Coronary artery (tissue), 2 donors: ENCODE measurements at regions not wholly inside any gene's neighbourhood (a gene's known extent, or its start where the extent isn't known, plus 50 kb on each side); places are given as distances from the start of the nearest gene placed in this dataset.

Experiments used
- DNase-seq: peaks from one replicate; pipeline ENCODE4 v3.0.0-alpha.2; 2017; ENCODE audit warnings: low spot score
- H3K27ac ChIP-seq, 2 donors: fragments of 200-600 bp; sonication (generic); one replicate each; pipeline ENCODE4 v1.5.1; 2016 to 2019
- H3K4me3 ChIP-seq: fragments of 200-600 bp; sonication (generic); 2 replicates; pipeline ENCODE4 v1.5.1; 2016; ENCODE audit warnings: mild to moderate bottlenecking, moderate library complexity
- TF ChIP-seq, protein P1 (sequence below): fragments of 200-600 bp; sonication (generic); IDR thresholded peaks from one replicate; pipeline ENCODE4 v1.5.1; 2019; ENCODE audit warnings: antibody characterized with exemption

DNA sequence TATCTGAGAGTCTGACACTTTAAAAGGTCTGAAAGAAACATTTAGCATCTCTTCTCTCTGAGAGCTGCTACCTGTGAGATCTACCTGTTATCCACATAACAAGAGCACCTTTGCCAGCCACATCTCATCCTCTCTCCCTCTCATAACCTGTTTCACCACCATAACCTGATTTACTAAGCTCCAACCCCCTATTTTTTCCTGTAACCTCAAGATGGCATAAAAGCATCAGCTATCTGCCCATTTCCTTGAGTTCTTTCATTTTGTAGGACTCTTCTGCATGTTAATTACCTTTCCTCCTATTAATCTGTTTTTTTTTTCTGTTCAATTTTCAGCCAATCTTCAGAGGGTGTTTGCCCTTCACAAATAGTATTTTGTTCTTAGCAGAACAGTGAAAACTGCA is 136.5 kb upstream of the KCNK1 start:
- Histone ChIP-seq H3K4me3 (no peak overlapping the region), H3K27ac (no peak overlapping the region)
- TF ChIP-seq, protein P1, sequence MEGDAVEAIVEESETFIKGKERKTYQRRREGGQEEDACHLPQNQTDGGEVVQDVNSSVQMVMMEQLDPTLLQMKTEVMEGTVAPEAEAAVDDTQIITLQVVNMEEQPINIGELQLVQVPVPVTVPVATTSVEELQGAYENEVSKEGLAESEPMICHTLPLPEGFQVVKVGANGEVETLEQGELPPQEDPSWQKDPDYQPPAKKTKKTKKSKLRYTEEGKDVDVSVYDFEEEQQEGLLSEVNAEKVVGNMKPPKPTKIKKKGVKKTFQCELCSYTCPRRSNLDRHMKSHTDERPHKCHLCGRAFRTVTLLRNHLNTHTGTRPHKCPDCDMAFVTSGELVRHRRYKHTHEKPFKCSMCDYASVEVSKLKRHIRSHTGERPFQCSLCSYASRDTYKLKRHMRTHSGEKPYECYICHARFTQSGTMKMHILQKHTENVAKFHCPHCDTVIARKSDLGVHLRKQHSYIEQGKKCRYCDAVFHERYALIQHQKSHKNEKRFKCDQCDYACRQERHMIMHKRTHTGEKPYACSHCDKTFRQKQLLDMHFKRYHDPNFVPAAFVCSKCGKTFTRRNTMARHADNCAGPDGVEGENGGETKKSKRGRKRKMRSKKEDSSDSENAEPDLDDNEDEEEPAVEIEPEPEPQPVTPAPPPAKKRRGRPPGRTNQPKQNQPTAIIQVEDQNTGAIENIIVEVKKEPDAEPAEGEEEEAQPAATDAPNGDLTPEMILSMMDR: no peak
- no peak for DNase-seq

DNA sequence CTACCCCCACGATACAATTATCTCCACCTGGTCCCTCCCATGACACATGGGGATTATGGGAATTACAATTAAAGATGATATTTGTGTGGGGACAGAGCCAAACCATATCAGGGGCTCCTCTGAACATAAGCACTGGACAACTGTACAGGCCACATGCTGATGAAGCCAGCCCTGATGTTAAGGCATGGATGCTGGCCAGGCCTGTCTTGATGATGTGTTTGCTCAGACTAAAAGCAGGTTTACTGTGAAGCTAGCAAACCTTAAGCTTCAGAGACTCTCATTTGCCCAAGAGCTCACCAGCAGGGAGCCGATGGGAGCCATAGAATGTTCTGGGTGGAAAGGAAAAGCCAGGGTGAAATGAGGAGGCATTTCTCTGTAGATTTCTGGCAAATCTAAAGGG is 135.3 kb upstream of the KCNK1 start:
- TF ChIP-seq, protein P1: no peak
- no peak for DNase-seq
- no peak overlapping the region for H3K27ac ChIP-seq
- H3K4me3 ChIP-seq: no peak overlapping the region

DNA sequence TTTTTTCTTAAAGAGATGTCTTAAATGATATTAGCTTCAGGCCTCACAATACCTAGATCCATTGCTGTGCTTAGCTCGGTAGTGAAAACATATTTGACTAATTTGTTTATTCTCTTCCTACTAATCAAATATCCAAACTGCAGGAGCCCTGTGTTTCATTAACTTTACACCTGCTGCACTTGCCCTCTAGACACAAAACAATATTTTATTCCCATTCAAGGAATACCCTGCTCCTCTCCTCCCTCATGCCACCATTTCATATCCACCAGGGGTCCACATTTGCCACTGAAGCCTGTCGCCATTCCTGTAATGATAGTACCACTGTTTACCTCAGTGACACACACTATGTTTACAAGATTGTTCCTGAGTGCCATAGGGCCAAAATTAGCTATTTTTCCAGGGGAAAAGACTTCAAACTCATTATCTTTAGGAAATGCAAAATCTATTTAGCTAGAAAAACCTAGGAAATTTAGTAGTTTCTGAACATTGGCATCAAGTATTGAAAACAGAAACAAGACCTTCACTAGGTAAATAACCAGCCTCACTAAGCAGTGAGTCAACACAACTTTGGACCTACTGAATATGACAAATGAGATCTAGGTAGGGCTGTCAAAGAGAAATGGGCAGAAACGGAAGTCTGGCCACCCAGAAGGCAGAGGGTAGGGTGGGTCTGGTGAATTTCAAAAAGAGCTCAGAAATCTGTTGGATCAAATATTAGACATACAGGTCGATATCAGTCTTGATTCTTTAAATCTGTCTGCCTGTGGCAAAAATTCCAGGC is 134.6 kb upstream of the KCNK1 start:
- TF ChIP-seq, protein P1: no peak
- no peak overlapping the region for H3K27ac ChIP-seq
- no peak for DNase-seq
- H3K4me3 ChIP-seq: no peak overlapping the region

DNA sequence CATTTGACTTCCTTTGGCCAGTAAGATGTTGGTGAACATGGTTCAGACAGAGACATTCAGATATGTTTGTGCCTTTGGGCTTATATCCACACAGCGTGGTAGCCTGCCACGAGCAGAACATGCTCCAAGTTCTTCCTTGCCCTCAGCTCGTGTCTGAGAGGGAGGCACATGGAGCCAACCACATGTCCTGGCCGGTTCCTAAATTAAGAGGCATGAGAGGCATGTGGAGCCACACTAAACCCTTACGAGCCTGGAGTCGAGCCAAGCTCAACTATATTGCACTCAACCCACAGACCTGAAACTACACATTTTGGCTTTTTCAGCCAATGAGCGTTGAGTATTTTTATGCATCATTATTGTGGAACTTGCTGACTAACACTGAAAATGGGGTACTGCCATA is 133.7 kb upstream of the KCNK1 start:
- Histone ChIP-seq H3K4me3 (no peak overlapping the region), H3K27ac (no peak overlapping the region)
- TF ChIP-seq, protein P1: no peak
- DNase-seq: no peak

DNA sequence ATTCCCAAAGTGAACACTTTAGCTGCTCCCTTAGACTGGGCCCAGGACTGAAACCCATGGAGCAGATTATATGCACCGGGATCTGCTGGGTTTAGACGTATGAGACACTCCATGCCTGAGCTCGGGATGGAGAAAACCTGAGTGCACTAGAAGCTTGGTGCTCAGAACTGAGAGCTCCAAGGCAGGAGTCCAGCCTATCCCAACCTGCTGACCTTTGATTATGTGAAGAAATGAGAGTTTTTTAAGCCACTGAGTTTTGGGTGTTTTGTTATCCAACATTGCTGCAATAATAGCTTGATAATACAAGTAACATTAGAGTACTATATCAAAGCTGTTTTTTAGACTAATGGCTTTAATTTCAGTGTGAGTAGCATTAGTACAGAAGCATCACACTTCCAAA is 131.5 kb upstream of the KCNK1 start:
- Histone ChIP-seq H3K27ac (no peak overlapping the region), H3K4me3 (no peak overlapping the region)
- DNase-seq: no peak
- TF ChIP-seq, protein P1: no peak

DNA sequence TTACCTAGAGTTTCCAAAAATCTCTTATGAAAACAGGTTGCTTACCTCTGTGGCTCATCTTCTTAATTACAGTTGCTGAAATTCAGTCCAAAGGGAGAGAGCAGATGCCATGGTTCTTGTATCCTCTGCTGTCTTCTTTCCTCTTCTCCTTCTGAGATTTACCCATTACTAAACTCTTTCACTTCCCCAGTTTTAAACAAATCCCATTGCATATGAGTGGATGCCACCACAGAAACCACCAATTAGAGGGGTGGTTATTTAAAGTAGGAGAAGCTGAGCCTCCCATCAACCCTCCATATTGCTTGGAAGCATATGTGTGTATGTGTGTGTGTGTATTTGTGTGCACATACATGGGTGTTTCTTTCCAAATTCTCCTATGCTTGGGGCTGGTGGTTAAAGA is 128.5 kb upstream of the KCNK1 start:
- Histone ChIP-seq H3K4me3 (no peak overlapping the region), H3K27ac (no peak overlapping the region)
- TF ChIP-seq, protein P1: no peak
- DNase-seq: no peak

DNA sequence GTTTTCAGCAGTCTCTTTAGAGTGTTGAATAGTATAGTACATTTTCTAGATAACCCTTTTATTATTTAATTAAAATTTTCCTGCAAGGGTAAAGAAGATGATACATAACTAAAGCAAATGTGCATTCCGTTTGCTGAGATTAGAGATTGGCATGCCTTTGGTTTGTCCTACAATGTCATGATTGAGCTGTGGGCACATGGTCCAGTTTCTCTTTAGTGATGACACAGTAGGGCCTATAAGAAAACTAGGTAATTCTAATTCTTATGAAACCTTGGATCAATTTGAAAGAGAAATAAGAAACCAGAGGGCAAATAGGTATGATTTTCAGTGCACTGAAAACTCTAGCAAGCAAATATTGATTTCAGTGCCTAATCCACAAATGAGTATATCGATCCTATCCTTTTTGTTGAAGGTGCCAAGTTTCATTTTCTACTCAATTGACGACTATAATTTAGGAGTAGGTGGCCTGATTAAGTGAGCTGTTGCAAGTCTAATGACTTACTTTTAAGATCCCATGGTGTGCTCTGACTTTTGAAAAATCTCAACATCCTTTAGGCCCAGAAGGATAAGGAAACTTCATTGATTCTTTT is 128.0 kb upstream of the KCNK1 start:
- TF ChIP-seq, protein P1: no peak
- H3K27ac ChIP-seq: no peak overlapping the region
- no peak overlapping the region for H3K4me3 ChIP-seq
- DNase-seq: no peak
